ENCODE measurements at regions not wholly inside any gene's neighbourhood (a gene's known extent, or its start where the extent isn't known, plus 50 kb on each side); places are given as distances from the start of the nearest gene placed in this dataset.

- DNase-seq: no peak
These were observed 54.0 kb upstream of the SLC22A11 start for GRCh38 chr11:64501500-64502427.

GRCh38 chr11:64502634-64503033 is 53.1 kb upstream of the SLC22A11 start:
- DNase-seq: no peak

DNA sequence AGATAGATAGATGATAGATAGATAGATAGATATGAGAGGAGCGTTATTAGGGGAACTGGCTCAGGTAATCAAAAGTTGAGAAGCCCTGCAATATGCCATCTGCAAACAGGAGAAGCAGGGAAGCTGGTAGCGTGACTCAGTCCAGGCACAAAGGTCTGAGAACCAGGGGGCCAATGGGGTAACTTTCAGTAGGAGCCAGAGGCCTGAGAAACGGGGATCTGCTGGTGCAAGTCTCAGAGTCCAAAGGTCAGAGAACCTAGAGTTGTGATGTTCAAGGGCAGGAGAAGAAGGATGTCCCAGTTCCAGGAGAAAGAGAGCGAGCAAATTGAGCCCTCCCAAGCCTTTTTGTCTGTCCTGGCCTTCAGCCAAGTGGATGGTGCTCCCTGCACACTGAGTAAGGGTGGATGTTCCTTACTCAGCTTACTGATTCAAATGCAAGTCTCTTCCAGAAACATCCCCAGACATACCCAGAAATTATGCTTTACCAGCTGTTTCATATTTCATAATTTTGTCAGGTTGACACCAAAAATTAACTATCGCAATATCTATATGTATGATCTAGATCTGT is 52.5 kb upstream of the SLC22A11 start:
- no peak for DNase-seq

DNA sequence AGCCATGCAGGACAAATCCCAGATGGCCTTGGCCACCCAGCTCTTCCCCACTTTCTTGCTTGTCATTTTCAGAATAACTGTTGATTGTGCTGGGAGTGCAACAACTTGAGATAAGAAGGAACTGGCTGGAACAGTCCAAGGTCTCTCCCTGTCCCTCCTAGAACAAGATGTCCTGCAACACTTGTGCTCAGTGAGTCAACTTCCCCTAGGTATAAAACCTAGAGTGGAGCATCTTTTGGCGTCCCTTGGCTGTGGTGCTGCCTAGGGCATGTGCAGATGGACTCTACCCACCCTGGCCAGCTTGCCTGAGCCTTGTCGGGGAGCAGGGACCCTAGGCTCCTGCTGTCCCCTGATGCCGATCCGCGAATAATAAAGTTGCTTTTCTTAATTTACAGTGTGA is 50.7 kb upstream of the SLC22A11 start:
- no peak for DNase-seq
